ENCODE measurements at regions not wholly inside any gene's neighbourhood (a gene's known extent, or its start where the extent isn't known, plus 50 kb on each side); places are given as distances from the start of the nearest gene placed in this dataset.

DNA sequence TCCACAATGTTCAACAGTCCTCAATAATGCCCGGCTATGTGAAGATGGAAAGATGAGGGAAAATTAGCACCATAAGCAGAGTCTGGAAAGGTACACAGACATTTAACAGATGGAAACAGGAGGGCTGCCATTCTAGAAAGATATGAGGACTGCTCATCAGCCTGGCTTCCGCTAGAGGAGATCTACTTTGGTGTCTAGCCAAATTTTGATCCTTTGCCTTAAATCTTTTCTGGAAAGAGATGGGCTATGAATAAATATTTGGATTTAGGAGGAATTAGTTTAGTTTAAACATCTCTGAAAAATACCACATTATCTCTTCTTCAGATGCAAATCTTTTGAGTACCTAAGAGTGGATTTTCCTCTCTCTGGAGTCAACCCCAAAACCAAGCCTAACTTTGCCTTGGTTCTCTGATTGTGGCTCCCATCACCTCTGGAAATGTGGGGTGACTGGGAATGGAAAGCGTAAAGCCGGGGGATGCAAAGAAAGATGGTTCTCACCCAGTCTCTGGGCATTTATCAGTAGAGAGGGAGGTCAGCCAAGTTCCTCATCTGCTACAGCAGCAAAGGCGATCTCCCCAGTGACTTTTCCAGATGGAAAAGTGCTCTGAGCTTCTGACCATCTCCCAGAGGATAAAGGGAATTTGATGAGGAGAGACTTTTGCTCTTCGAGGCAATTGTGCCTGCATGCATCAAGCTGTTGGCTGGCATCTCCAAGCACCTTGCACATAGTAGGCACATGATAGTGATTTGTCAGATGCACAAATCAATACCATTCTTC is 410.6 kb downstream of the ZNF521 start (continued):
- TF ChIP-seq SMC3 (IDR thresholded peaks at IDR 0.05), result no peak
- no peak for TF ChIP-seq RFX5 (IDR thresholded peaks at IDR 0.05)
- TF ChIP-seq, protein P1, sequence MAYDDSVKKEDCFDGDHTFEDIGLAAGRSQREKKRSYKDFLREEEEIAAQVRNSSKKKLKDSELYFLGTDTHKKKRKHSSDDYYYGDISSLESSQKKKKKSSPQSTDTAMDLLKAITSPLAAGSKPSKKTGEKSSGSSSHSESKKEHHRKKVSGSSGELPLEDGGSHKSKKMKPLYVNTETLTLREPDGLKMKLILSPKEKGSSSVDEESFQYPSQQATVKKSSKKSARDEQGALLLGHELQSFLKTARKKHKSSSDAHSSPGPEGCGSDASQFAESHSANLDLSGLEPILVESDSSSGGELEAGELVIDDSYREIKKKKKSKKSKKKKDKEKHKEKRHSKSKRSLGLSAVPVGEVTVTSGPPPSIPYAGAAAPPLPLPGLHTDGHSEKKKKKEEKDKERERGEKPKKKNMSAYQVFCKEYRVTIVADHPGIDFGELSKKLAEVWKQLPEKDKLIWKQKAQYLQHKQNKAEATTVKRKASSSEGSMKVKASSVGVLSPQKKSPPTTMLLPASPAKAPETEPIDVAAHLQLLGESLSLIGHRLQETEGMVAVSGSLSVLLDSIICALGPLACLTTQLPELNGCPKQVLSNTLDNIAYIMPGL (CRISPR knock-in tag; IDR thresholded peaks at IDR 0.05; ENCODE audit: borderline replicate concordance), result no peak
- TF ChIP-seq RCOR1 (IDR thresholded peaks at IDR 0.05; ENCODE audit: low read depth, low read length), result no peak
- TF ChIP-seq RNF2 (IDR thresholded peaks at IDR 0.05; ENCODE audit: borderline replicate concordance, low read depth), result no peak
- no peak for TF ChIP-seq FOXS1 (CRISPR knock-in tag; IDR thresholded peaks at IDR 0.05)
- TF ChIP-seq MYC (IDR thresholded peaks at IDR 0.05; ENCODE audit: borderline replicate concordance, low read length), result no peak

DNA sequence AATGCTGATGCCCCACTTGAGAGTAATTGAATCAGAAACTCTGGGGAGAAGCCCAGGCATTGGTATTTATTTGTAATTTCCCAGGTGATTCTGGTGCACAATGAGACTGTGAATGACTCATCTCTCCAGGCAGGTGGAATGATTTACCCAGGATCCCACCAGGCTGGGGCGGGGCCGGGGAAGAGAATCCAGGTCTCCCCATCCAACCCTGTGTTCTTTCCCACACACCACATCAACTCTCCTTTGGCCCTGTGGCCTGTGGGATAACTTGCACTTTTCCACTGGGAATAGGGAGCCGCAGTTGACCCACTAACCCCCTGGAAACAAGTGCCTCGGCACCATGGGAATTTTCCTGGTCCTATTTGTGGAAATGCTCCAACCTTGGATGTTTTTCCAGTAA is 409.8 kb downstream of the ZNF521 start:
- H3K4me2 ChIP-seq, result no peak overlapping the region

More for the DNA sequence above, 409.8 kb downstream of the ZNF521 start:
- ChIA-PET CTCF (interaction anchor here (0.7 kb wide), 1 partner anchor 43 kb away, joined by 3 read pairs; no protein-coding TSS in a partner anchor), POLR2A (no interaction called here)
- TF ChIP-seq TP53 (CRISPR knock-in tag; IDR thresholded peaks at IDR 0.05) (no peak), HDAC2 (IDR thresholded peaks at IDR 0.05) (no peak), HOXA7 (CRISPR knock-in tag; IDR thresholded peaks at IDR 0.05) (no peak), JUN (IDR thresholded peaks at IDR 0.05) (no peak), SREBF2 (IDR thresholded peaks at IDR 0.05) (no peak), RNF2 (IDR thresholded peaks at IDR 0.05; ENCODE audit: borderline replicate concordance, low read depth) (no peak), NPAS2 (CRISPR knock-in tag; IDR thresholded peaks at IDR 0.05; ENCODE audit: borderline replicate concordance) (no peak), SMC3 (IDR thresholded peaks at IDR 0.05) (no peak), FOXS1 (CRISPR knock-in tag; IDR thresholded peaks at IDR 0.05) (no peak), RAD21 (conservative IDR thresholded peaks at IDR 0.05 in 1 of 2, IDR thresholded peaks at IDR 0.05 in 1 of 2) (no peak), RCOR1 (IDR thresholded peaks at IDR 0.05; ENCODE audit: low read depth, low read length) (no peak), ZC3H11A (IDR thresholded peaks at IDR 0.05) (no peak), REST (IDR thresholded peaks at IDR 0.05) (no peak), JUNB (IDR thresholded peaks at IDR 0.05) (no peak)
- TF ChIP-seq, protein P2, sequence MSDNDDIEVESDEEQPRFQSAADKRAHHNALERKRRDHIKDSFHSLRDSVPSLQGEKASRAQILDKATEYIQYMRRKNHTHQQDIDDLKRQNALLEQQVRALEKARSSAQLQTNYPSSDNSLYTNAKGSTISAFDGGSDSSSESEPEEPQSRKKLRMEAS (IDR thresholded peaks at IDR 0.05), result no peak
- TF ChIP-seq, protein P1 (CRISPR knock-in tag; IDR thresholded peaks at IDR 0.05; ENCODE audit: borderline replicate concordance), result no peak
- TF ChIP-seq, protein P3, sequence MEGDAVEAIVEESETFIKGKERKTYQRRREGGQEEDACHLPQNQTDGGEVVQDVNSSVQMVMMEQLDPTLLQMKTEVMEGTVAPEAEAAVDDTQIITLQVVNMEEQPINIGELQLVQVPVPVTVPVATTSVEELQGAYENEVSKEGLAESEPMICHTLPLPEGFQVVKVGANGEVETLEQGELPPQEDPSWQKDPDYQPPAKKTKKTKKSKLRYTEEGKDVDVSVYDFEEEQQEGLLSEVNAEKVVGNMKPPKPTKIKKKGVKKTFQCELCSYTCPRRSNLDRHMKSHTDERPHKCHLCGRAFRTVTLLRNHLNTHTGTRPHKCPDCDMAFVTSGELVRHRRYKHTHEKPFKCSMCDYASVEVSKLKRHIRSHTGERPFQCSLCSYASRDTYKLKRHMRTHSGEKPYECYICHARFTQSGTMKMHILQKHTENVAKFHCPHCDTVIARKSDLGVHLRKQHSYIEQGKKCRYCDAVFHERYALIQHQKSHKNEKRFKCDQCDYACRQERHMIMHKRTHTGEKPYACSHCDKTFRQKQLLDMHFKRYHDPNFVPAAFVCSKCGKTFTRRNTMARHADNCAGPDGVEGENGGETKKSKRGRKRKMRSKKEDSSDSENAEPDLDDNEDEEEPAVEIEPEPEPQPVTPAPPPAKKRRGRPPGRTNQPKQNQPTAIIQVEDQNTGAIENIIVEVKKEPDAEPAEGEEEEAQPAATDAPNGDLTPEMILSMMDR (IDR thresholded peaks at IDR 0.05), result no peak
- Histone ChIP-seq H3K27ac (no peak overlapping the region), H3K9me3 (no peaks in the 10 kb centered on the region), H3K4me3 (no peak overlapping the region), H3K4me1 (no peaks in the 10 kb centered on the region)
- FAIRE-seq (no peak), DNase-seq (ENCODE audit: low read depth in 1 of 2, low spot score in 1 of 2) (no peak), ATAC-seq (no peak)
- WGBS (ENCODE audit: missing lambda C conversion rate), result 0% methylated on average over 3 of the region's 4 CpGs

Data from A549 (cell line).